Activated naive CD4-positive, alpha-beta T cell treated with anti-CD3 and anti-CD28 coated beads, Interleukin-2, amount 50 U/mL, for 24 hours (primary cell): ENCODE measurements at regions not wholly inside any gene's neighbourhood (a gene's known extent, or its start where the extent isn't known, plus 50 kb on each side); places are given as distances from the start of the nearest gene placed in this dataset.
"Not testable (repeated sequence)": the region's sequence is repeated elsewhere in the genome, so short reads cannot be mapped to it uniquely, and the experiment has no call there.

Experiments used
- H3K27ac Mint-ChIP-seq: one replicate; pipeline ENCODE4 v1.8.0; 2021; ENCODE audit warnings: mild to moderate bottlenecking, mixed read lengths
- H3K27me3 Mint-ChIP-seq: one replicate; pipeline ENCODE4 v1.8.0; 2021; ENCODE audit warnings: mixed read lengths
- H3K36me3 Mint-ChIP-seq: one replicate; pipeline ENCODE4 v1.8.0; 2021; ENCODE audit warnings: mixed read lengths
- H3K4me1 Mint-ChIP-seq: one replicate; pipeline ENCODE4 v1.8.0; 2021; ENCODE audit warnings: mixed read lengths
- H3K4me3 Mint-ChIP-seq: one replicate; pipeline ENCODE4 v1.8.0; 2021; ENCODE audit warnings: mild to moderate bottlenecking, mixed read lengths
- H3K9me3 Mint-ChIP-seq: one replicate; pipeline ENCODE4 v1.8.0; 2021; ENCODE audit warnings: mixed read lengths

- H3K27me3 Mint-ChIP-seq, result peaks cover 5% of the 10 kb centered on the region
- H3K4me3 Mint-ChIP-seq, result no peak overlapping the region
- H3K36me3 Mint-ChIP-seq, result no peaks in the 10 kb centered on the region
- peaks cover 4% of the 10 kb centered on the region for H3K9me3 Mint-ChIP-seq
- H3K4me1 Mint-ChIP-seq, result no peaks in the 10 kb centered on the region
- no peak overlapping the region for H3K27ac Mint-ChIP-seq
Measured at GRCh38 chr4:13920111-13920875, 292.8 kb upstream of the BOD1L1 start.

GRCh38 chr4:13920901-13921300 lies 293.4 kb upstream of the BOD1L1 start:
- Mint-ChIP-seq H3K36me3 (no peaks in the 10 kb centered on the region), H3K4me1 (no peaks in the 10 kb centered on the region), H3K27me3 (peaks cover 5% of the 10 kb centered on the region), H3K4me3 (no peak overlapping the region), H3K9me3 (peaks cover 4% of the 10 kb centered on the region), H3K27ac (no peak overlapping the region)

GRCh38 chr4:13921805-13922204 lies 294.3 kb upstream of the BOD1L1 start:
- Mint-ChIP-seq H3K27ac (no peak overlapping the region), H3K9me3 (peaks cover 4% of the 10 kb centered on the region), H3K4me3 (no peak overlapping the region), H3K36me3 (no peaks in the 10 kb centered on the region), H3K4me1 (no peaks in the 10 kb centered on the region), H3K27me3 (peaks cover 5% of the 10 kb centered on the region)

- no peaks in the 10 kb centered on the region for H3K4me1 Mint-ChIP-seq
- no peak overlapping the region for H3K4me3 Mint-ChIP-seq
- H3K9me3 Mint-ChIP-seq, result peaks cover 4% of the 10 kb centered on the region
- no peaks in the 10 kb centered on the region for H3K36me3 Mint-ChIP-seq
- no peak overlapping the region for H3K27ac Mint-ChIP-seq
- peaks cover 2% of the 10 kb centered on the region for H3K27me3 Mint-ChIP-seq
Measured at GRCh38 chr4:13922459-13922858, 294.9 kb upstream of the BOD1L1 start.

- Mint-ChIP-seq H3K27ac (no peak overlapping the region), H3K9me3 (peaks cover 4% of the 10 kb centered on the region), H3K4me3 (no peak overlapping the region), H3K4me1 (no peaks in the 10 kb centered on the region), H3K27me3 (peaks cover 2% of the 10 kb centered on the region), H3K36me3 (no peaks in the 10 kb centered on the region)
Measured at GRCh38 chr4:13922873-13923645, 295.5 kb upstream of the BOD1L1 start.

GRCh38 chr4:13924900-13925299 lies 297.4 kb upstream of the BOD1L1 start:
- not testable (repeated sequence) for H3K4me3 Mint-ChIP-seq, H3K36me3 Mint-ChIP-seq, H3K4me1 Mint-ChIP-seq, H3K9me3 Mint-ChIP-seq, H3K27me3 Mint-ChIP-seq, H3K27ac Mint-ChIP-seq

GRCh38 chr4:13928214-13928613 lies 300.7 kb upstream of the BOD1L1 start:
- Mint-ChIP-seq H3K4me1 (no peaks in the 10 kb centered on the region), H3K9me3 (peaks cover 4% of the 10 kb centered on the region), H3K36me3 (no peaks in the 10 kb centered on the region), H3K27me3 (peaks cover 4% of the 10 kb centered on the region), H3K27ac (no peak overlapping the region), H3K4me3 (no peak overlapping the region)

GRCh38 chr4:13930155-13930554 lies 302.6 kb upstream of the BOD1L1 start:
- no peaks in the 10 kb centered on the region for H3K9me3 Mint-ChIP-seq
- no peaks in the 10 kb centered on the region for H3K4me1 Mint-ChIP-seq
- no peak overlapping the region for H3K27ac Mint-ChIP-seq
- peaks cover 4% of the 10 kb centered on the region for H3K27me3 Mint-ChIP-seq
- H3K36me3 Mint-ChIP-seq, result no peaks in the 10 kb centered on the region
- no peak overlapping the region for H3K4me3 Mint-ChIP-seq

GRCh38 chr4:13933191-13933590 lies 305.7 kb upstream of the BOD1L1 start:
- Mint-ChIP-seq H3K27ac (no peak overlapping the region), H3K36me3 (no peaks in the 10 kb centered on the region), H3K4me3 (no peak overlapping the region), H3K4me1 (no peaks in the 10 kb centered on the region), H3K9me3 (no peaks in the 10 kb centered on the region), H3K27me3 (peaks cover 4% of the 10 kb centered on the region)

- H3K9me3 Mint-ChIP-seq, result no peaks in the 10 kb centered on the region
- H3K4me1 Mint-ChIP-seq, result no peaks in the 10 kb centered on the region
- no peak overlapping the region for H3K4me3 Mint-ChIP-seq
- H3K27me3 Mint-ChIP-seq, result no peaks in the 10 kb centered on the region
- no peaks in the 10 kb centered on the region for H3K36me3 Mint-ChIP-seq
- no peak overlapping the region for H3K27ac Mint-ChIP-seq
Measured at GRCh38 chr4:13938299-13938698, 310.8 kb upstream of the BOD1L1 start.

- H3K27me3 Mint-ChIP-seq, result no peaks in the 10 kb centered on the region
- no peaks in the 10 kb centered on the region for H3K9me3 Mint-ChIP-seq
- no peak overlapping the region for H3K27ac Mint-ChIP-seq
- H3K4me3 Mint-ChIP-seq, result no peak overlapping the region
- H3K4me1 Mint-ChIP-seq, result no peaks in the 10 kb centered on the region
- no peaks in the 10 kb centered on the region for H3K36me3 Mint-ChIP-seq
Measured at GRCh38 chr4:13940921-13941320, 313.4 kb upstream of the BOD1L1 start.

GRCh38 chr4:13942977-13943376 lies 315.5 kb upstream of the BOD1L1 start:
- Mint-ChIP-seq H3K4me1 (no peaks in the 10 kb centered on the region), H3K36me3 (no peaks in the 10 kb centered on the region), H3K9me3 (no peaks in the 10 kb centered on the region), H3K4me3 (no peak overlapping the region), H3K27me3 (no peaks in the 10 kb centered on the region), H3K27ac (no peak overlapping the region)

- Mint-ChIP-seq H3K36me3 (no peaks in the 10 kb centered on the region), H3K27ac (no peak overlapping the region), H3K4me3 (no peak overlapping the region), H3K9me3 (no peaks in the 10 kb centered on the region), H3K4me1 (no peaks in the 10 kb centered on the region), H3K27me3 (no peaks in the 10 kb centered on the region)
Measured at GRCh38 chr4:13944095-13944511, 316.6 kb upstream of the BOD1L1 start.

GRCh38 chr4:13947921-13948320 lies 320.4 kb upstream of the BOD1L1 start:
- H3K4me1 Mint-ChIP-seq, result no peaks in the 10 kb centered on the region
- H3K27ac Mint-ChIP-seq, result no peak overlapping the region
- no peak overlapping the region for H3K4me3 Mint-ChIP-seq
- no peaks in the 10 kb centered on the region for H3K9me3 Mint-ChIP-seq
- no peaks in the 10 kb centered on the region for H3K27me3 Mint-ChIP-seq
- H3K36me3 Mint-ChIP-seq, result no peaks in the 10 kb centered on the region

- Mint-ChIP-seq H3K9me3 (no peaks in the 10 kb centered on the region), H3K36me3 (no peaks in the 10 kb centered on the region), H3K27ac (no peak overlapping the region), H3K4me1 (no peaks in the 10 kb centered on the region), H3K4me3 (no peak overlapping the region), H3K27me3 (no peaks in the 10 kb centered on the region)
Measured at GRCh38 chr4:13950491-13950890, 323.0 kb upstream of the BOD1L1 start.

- Mint-ChIP-seq H3K27ac (no peak overlapping the region), H3K4me1 (no peaks in the 10 kb centered on the region), H3K27me3 (no peaks in the 10 kb centered on the region), H3K4me3 (no peak overlapping the region), H3K36me3 (no peaks in the 10 kb centered on the region), H3K9me3 (peaks cover 4% of the 10 kb centered on the region)
Measured at GRCh38 chr4:13953083-13953482, 325.6 kb upstream of the BOD1L1 start.
